ENCODE measurements at regions not wholly inside any gene's neighbourhood (a gene's known extent, or its start where the extent isn't known, plus 50 kb on each side); places are given as distances from the start of the nearest gene placed in this dataset.

GRCh38 chr2:133956434-133956935, 297.4 kb upstream of the MGAT5 start:
- Histone ChIP-seq H2BK15ac (ENCODE audit: low read depth, low read length) (no peak overlapping the region), H3K4me3 (ENCODE audit: insufficient read depth, low read depth, low read length) (no peak overlapping the region), H3K9me1 (ENCODE audit: insufficient read depth, low read length) (no peaks in the 10 kb centered on the region), H4K20me1 (ENCODE audit: insufficient read depth, low read length) (no peaks in the 10 kb centered on the region), H3K9me3 (ENCODE audit: control insufficient read depth, insufficient read depth, low read length) (no peaks in the 10 kb centered on the region; the same call in 1 of the 2 replicates), H2BK5ac (ENCODE audit: low read depth, low read length, poor library complexity, severe bottlenecking) (no peak overlapping the region), H2AFZ (replicated peaks; ENCODE audit: low read length, poor library complexity) (no peak overlapping the region), H4K8ac (ENCODE audit: low read depth in 2 of 2, low read length in 2 of 2) (no peak overlapping the region), H2AK5ac (ENCODE audit: low read depth, low read length) (no peak overlapping the region), H3K9ac (ENCODE audit: low read depth, low read length) (no peak overlapping the region), H4K91ac (ENCODE audit: insufficient read depth, low read depth, low read length) (no peak overlapping the region), H3K79me1 (ENCODE audit: low read depth in 1 of 2, low read length in 2 of 2) (no peaks in the 10 kb centered on the region), H4K5ac (ENCODE audit: low read depth, low read length) (no peak overlapping the region), H2BK120ac (ENCODE audit: low read depth, low read length) (no peak overlapping the region), H3K27ac (ENCODE audit: insufficient read depth, low read length) (no peak overlapping the region), H2AK9ac (replicated peaks; ENCODE audit: low read depth, low read length, poor library complexity) (no peak overlapping the region), H3K4me2 (ENCODE audit: low read depth, low read length) (no peak overlapping the region), H3K4me1 (ENCODE audit: control insufficient read depth, insufficient read depth, low read length) (no peaks in the 10 kb centered on the region), H3K36me3 (ENCODE audit: control insufficient read depth, insufficient read depth, low read length) (no peaks in the 10 kb centered on the region), H3K27me3 (ENCODE audit: control insufficient read depth, insufficient read depth, low read length) (peaks cover 1% of the 10 kb centered on the region; the same call in 1 of the 2 replicates), H3K23ac (ENCODE audit: low read depth, low read length) (no peak overlapping the region), H3K4ac (ENCODE audit: low read depth, low read length) (no peak overlapping the region), H2BK20ac (ENCODE audit: low read depth, low read length) (no peak overlapping the region), H3K18ac (ENCODE audit: low read depth, low read length) (no peak overlapping the region), H3K56ac (ENCODE audit: extremely low read depth, insufficient read depth, low read length) (no peak overlapping the region), H3K14ac (replicated peaks; ENCODE audit: low read depth, low read length) (no peak overlapping the region)
- CTCF ChIA-PET, result no interaction called here
- TF ChIP-seq BHLHE40 (IDR thresholded peaks at IDR 0.05; ENCODE audit: low read depth, low read length) (no peak), ELK1 (IDR thresholded peaks at IDR 0.05; ENCODE audit: borderline replicate concordance, low read depth, low read length) (no peak), MXI1 (IDR thresholded peaks at IDR 0.05; ENCODE audit: borderline replicate concordance, low read depth, low read length) (no peak)
- POLR2A ChIA-PET (ENCODE audit: unreplicated experiment), result no interaction called here
- ATAC-seq (ENCODE audit: low read depth), result no peak
- WGBS, 2 experiments (ENCODE audit: extremely low coverage in 2 of 2, insufficient read length in 1 of 2), result 60% methylated on average over 1 of the region's 4 CpGs; no CpG with 5 or more reads in 1 of the 2 experiments
- no peak for DNase-seq
- intact Hi-C loops (cut with micrococcal nuclease) (no loop called here), dilution Hi-C loops (cut with HindIII; ENCODE audit: low sequenced_read_pairs, unreplicated experiment) (no loop called here), in situ Hi-C loops (cut with MboI; ENCODE audit: low sequenced_read_pairs) (no loop called here)
- no TSS peak for BruUV-seq (replicated peaks)
